ENCODE measurements at regions not wholly inside any gene's neighbourhood (a gene's known extent, or its start where the extent isn't known, plus 50 kb on each side); places are given as distances from the start of the nearest gene placed in this dataset.

GRCh38 chr7:39819514-39819913, 130.5 kb upstream of the CDK13 start:
- TF ChIP-seq POLR2AphosphoS5 (IDR thresholded peaks at IDR 0.05) (no peak), CTCF (IDR thresholded peaks at IDR 0.05) (no peak), EP300 (IDR thresholded peaks at IDR 0.05) (no peak), POLR2A (IDR thresholded peaks at IDR 0.05) (no peak)

Data from stomach (tissue), 4 donors.